ENCODE measurements at regions not wholly inside any gene's neighbourhood (a gene's known extent, or its start where the extent isn't known, plus 50 kb on each side); places are given as distances from the start of the nearest gene placed in this dataset. TPM values are rescaled to one million over a fixed set of nuclear protein-coding genes. Genes with fewer than 3 reads are reported as not detected.

DNA sequence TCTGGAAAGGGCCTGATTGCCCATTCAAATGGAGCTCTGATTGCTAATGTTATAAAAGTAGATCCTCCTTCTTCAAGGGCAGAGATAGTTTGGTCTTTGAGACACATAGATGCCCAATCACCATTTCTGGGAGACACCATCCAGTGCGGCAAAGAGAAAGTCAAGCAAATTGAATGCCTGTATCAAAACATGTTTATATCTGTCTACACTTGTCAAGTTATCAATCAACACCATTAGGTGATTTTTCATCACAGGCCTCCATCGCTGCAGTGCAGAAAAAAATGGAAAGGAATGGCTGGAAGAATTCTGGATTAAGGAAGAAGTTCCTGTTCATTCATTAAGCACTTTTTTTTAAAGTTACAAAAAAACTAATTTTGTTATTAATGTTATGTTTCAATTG lies 54.8 kb upstream of the ZFP64 start:
- no peaks in the 10 kb centered on the region for H3K4me1 ChIP-seq
- no peaks in the 10 kb centered on the region for H3K9me3 ChIP-seq
- H3K27me3 ChIP-seq, result no peaks in the 10 kb centered on the region
- no peaks in the 10 kb centered on the region for H3K36me3 ChIP-seq
- WGBS, 2 donors, result 88 to 92% methylated on average over 2 of the region's 2 CpGs
- TF ChIP-seq, protein P1, sequence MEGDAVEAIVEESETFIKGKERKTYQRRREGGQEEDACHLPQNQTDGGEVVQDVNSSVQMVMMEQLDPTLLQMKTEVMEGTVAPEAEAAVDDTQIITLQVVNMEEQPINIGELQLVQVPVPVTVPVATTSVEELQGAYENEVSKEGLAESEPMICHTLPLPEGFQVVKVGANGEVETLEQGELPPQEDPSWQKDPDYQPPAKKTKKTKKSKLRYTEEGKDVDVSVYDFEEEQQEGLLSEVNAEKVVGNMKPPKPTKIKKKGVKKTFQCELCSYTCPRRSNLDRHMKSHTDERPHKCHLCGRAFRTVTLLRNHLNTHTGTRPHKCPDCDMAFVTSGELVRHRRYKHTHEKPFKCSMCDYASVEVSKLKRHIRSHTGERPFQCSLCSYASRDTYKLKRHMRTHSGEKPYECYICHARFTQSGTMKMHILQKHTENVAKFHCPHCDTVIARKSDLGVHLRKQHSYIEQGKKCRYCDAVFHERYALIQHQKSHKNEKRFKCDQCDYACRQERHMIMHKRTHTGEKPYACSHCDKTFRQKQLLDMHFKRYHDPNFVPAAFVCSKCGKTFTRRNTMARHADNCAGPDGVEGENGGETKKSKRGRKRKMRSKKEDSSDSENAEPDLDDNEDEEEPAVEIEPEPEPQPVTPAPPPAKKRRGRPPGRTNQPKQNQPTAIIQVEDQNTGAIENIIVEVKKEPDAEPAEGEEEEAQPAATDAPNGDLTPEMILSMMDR (IDR thresholded peaks at IDR 0.05), result no peak
- no peak for TF ChIP-seq POLR2A (IDR thresholded peaks at IDR 0.05)
- no peak for DNase-seq
- no peak overlapping the region for H3K27ac ChIP-seq
- no peak overlapping the region for H3K4me3 ChIP-seq (replicated peaks in 1 of 3)
- intact Hi-C loops (cut with DNase I), result no loop called here

DNA sequence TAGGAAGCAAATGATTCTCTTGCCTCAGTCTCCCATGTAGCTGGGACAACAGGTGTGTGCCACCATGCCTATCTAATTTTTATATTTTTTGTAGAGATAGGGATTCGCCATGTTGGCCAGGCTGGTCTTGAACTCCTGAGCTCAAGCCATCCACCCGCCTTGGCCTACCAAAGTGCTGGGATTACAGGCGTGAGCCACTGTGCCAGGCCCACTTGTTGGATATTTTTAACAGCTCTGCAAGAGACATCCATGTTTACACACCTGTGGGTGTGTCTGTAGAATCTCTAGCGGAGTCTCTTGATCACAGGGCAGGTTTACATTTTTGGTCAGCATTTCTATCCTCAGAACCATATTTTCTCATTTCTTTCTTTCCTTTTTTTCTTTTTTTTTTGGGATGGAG lies 53.1 kb upstream of the ZFP64 start:
- no peaks in the 10 kb centered on the region for H3K36me3 ChIP-seq
- intact Hi-C loops (cut with DNase I), result no loop called here
- WGBS, 2 donors, result 94 to 96% methylated on average over 4 of the region's 4 CpGs
- H3K4me3 ChIP-seq (replicated peaks in 1 of 3), result no peak overlapping the region
- no peaks in the 10 kb centered on the region for H3K9me3 ChIP-seq
- H3K27ac ChIP-seq, result no peak overlapping the region
- H3K27me3 ChIP-seq, result no peaks in the 10 kb centered on the region
- DNase-seq, result no peak
- TF ChIP-seq, protein P1 (IDR thresholded peaks at IDR 0.05), result no peak
- TF ChIP-seq POLR2A (IDR thresholded peaks at IDR 0.05), result no peak
- H3K4me1 ChIP-seq, result no peaks in the 10 kb centered on the region

DNA sequence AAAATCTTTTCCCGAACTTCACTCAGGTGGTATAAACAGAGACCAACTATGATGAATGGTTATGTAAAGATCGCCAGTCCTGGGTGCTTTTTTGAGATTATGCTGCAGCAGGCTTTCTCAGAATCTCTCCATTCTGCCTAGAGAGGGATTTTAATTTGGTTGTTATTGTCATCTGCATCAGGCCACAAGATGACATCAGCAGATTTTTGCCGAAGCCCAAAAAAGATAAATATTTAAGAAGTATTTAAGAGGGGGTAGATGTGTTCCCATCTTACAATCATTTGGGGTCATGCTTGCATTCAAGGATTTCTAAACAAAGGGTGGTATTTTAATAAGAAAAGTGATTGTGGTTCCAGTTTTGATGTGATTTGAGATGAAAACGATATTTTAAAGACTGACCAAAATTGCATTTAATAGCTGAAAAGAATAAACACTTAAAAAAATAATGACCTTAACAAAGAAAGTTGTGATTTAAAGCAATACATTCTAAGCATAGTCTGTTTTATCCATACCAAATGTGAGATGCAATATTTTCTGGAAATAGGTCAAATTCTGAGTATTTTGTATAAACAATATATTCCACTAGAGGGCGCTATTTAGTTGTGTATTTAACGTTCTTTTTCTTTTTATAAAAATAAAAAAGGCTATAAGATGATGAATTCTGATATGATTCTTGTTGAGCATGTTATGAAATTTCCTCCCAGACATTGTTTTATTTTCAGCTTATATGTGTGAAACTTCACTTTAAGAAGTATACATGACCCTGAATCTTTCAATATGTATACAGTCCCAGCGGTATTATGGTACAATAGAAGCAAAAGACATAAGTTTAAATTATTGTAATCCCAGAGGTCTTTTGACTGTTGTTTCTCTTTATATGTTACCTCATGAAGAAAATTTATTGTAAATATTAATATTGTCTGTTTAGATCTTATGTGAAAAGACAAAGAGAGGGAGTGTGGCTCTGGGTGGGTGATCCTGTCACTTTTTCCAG lies 51.0 kb upstream of the ZFP64 start:
- Histone ChIP-seq H3K4me3 (replicated peaks in 1 of 3) (no peak overlapping the region), H3K36me3 (no peaks in the 10 kb centered on the region), H3K9me3 (no peaks in the 10 kb centered on the region), H3K27me3 (no peaks in the 10 kb centered on the region), H3K27ac (no peak overlapping the region), H3K4me1 (no peaks in the 10 kb centered on the region)
- no peak for TF ChIP-seq POLR2A (IDR thresholded peaks at IDR 0.05)
- TF ChIP-seq, protein P1 (IDR thresholded peaks at IDR 0.05), result peak in 4 of 6 experiments; percentile 33 to 67 (median 48)
- intact Hi-C loops (cut with DNase I), result no loop called here
- no peak for DNase-seq
- 61 to 62% methylated on average over 7 of the region's 7 CpGs for WGBS, 2 donors

Small RNA genes lying in the stretch of these regions (small RNA-seq; reads per million reads assigned to genes)
- gene RF02271, result not detected
- gene RPL36P1, result not detected
